ENCODE measurements at regions not wholly inside any gene's neighbourhood (a gene's known extent, or its start where the extent isn't known, plus 50 kb on each side); places are given as distances from the start of the nearest gene placed in this dataset.

DNA sequence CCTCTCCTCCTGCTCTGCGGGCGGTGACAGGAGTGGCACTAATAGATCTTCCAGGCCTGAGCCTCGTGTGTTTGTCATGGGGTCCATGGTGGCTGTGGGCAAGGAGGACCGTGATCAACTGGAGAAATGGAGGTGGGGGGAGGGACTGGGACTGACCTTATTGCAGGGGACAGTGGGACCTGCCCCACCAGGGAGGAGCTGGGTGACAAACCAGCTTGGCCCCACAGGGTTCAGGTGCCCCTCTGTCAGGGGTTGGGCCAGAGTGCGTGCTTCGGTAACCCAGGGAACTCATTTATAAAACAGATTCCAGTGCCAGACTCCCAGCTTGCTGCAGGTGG, 366.5 kb downstream of the BCOR start:
- TF ChIP-seq POLR2A (IDR thresholded peaks at IDR 0.05) = no peak
- TF ChIP-seq, protein P1, sequence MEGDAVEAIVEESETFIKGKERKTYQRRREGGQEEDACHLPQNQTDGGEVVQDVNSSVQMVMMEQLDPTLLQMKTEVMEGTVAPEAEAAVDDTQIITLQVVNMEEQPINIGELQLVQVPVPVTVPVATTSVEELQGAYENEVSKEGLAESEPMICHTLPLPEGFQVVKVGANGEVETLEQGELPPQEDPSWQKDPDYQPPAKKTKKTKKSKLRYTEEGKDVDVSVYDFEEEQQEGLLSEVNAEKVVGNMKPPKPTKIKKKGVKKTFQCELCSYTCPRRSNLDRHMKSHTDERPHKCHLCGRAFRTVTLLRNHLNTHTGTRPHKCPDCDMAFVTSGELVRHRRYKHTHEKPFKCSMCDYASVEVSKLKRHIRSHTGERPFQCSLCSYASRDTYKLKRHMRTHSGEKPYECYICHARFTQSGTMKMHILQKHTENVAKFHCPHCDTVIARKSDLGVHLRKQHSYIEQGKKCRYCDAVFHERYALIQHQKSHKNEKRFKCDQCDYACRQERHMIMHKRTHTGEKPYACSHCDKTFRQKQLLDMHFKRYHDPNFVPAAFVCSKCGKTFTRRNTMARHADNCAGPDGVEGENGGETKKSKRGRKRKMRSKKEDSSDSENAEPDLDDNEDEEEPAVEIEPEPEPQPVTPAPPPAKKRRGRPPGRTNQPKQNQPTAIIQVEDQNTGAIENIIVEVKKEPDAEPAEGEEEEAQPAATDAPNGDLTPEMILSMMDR (IDR thresholded peaks at IDR 0.05) = no peak

All from body of pancreas (tissue), 4 donors.